IMR-90 (cell line): ENCODE measurements at regions not wholly inside any gene's neighbourhood (a gene's known extent, or its start where the extent isn't known, plus 50 kb on each side); places are given as distances from the start of the nearest gene placed in this dataset.

Source experiments
- ATAC-seq: fragments of 200-7000 bp; cut with Tn5 transposase; 2 replicates; pipeline ENCODE4 v1.9.1; 2020; ENCODE audit warnings: low read depth, mild to moderate bottlenecking, moderate library complexity
- BruUV-seq: library from RNA; stranded (reverse); fragments of 400-500 nt; replicated peaks from 2 replicates; lab custom pipeline; 2021; lab: Mats Ljungman, UMichigan
- CTCF ChIA-PET: fragments of 300-600 bp; formaldehyde crosslinking; extraction: SDS; loops from one replicate; lab custom pipeline; 2021; ENCODE audit warnings: antibody characterized with exemption; lab: Yijun Ruan, JAX
- POLR2A ChIA-PET: fragments of 300-600 bp; sonication (Branson Sonifier 250); formaldehyde crosslinking; loops from one replicate; lab custom pipeline; 2022; ENCODE audit warnings: antibody characterized with exemption; ENCODE audit not compliant: unreplicated experiment; lab: Charles Lee
- DNase-seq: peaks from one replicate; pipeline ENCODE4 v3.0.0; 2013
- H2AFZ ChIP-seq: replicated peaks from 2 replicates; pipeline ENCODE3; 2013; ENCODE audit warnings: low read length, mild to moderate bottlenecking; ENCODE audit not compliant: poor library complexity
- H2AK5ac ChIP-seq: 2 replicates; pipeline ENCODE4 v1.6.1; 2013; ENCODE audit warnings: low read depth, low read length, inconsistent platforms
- H2AK9ac ChIP-seq: replicated peaks from 2 replicates; pipeline ENCODE3; 2013; ENCODE audit warnings: mild to moderate bottlenecking, low read depth, low read length, moderate library complexity; ENCODE audit not compliant: poor library complexity
- H2BK120ac ChIP-seq: 2 replicates; pipeline ENCODE4 v1.6.1; 2013; ENCODE audit warnings: low read depth, low read length, inconsistent platforms
- H2BK15ac ChIP-seq: 3 replicates; pipeline ENCODE4 v1.6.1; 2013; ENCODE audit warnings: low read depth, low read length, inconsistent platforms
- H2BK20ac ChIP-seq: 2 replicates; pipeline ENCODE4 v1.6.1; 2013; ENCODE audit warnings: low read depth, mild to moderate bottlenecking, inconsistent platforms, low read length, moderate library complexity
- H2BK5ac ChIP-seq: 2 replicates; pipeline ENCODE4 v1.6.1; 2013; ENCODE audit warnings: mild to moderate bottlenecking, low read depth, low read length, inconsistent platforms; ENCODE audit not compliant: poor library complexity, severe bottlenecking
- H3K14ac ChIP-seq: replicated peaks from 2 replicates; pipeline ENCODE4 v1.6.1; 2013; ENCODE audit warnings: low read depth, low read length, inconsistent platforms
- H3K18ac ChIP-seq: 2 replicates; pipeline ENCODE4 v1.6.1; 2013; ENCODE audit warnings: low read depth, low read length, control low read depth
- H3K23ac ChIP-seq: 2 replicates; pipeline ENCODE4 v1.6.1; 2013; ENCODE audit warnings: low read depth, low read length, inconsistent platforms
- H3K27ac ChIP-seq: 2 replicates; pipeline ENCODE4 v1.5.1; 2013; ENCODE audit warnings: mild to moderate bottlenecking, control low read depth, low read length; ENCODE audit not compliant: insufficient read depth
- H3K27me3 ChIP-seq: 2 replicates; pipeline ENCODE4 v1.6.1; 2013; ENCODE audit warnings: low read length; ENCODE audit not compliant: control insufficient read depth, insufficient read depth
- H3K36me3 ChIP-seq: 2 replicates; pipeline ENCODE4 v1.6.1; 2013; ENCODE audit warnings: low read length, mixed read lengths; ENCODE audit not compliant: control insufficient read depth, insufficient read depth
- H3K4ac ChIP-seq: 2 replicates; pipeline ENCODE4 v1.6.1; 2013; ENCODE audit warnings: low read depth, low read length, inconsistent platforms
- H3K4me1 ChIP-seq: 2 replicates; pipeline ENCODE4 v1.6.1; 2013; ENCODE audit warnings: low read length, mixed read lengths; ENCODE audit not compliant: control insufficient read depth, insufficient read depth
- H3K4me2 ChIP-seq: 2 replicates; pipeline ENCODE4 v1.6.1; 2013; ENCODE audit warnings: low read depth, mild to moderate bottlenecking, control low read depth, low read length, moderate library complexity
- H3K4me3 ChIP-seq: 2 replicates; pipeline ENCODE4 v1.5.1; 2013; ENCODE audit warnings: low read depth, mild to moderate bottlenecking, control low read depth, low read length, moderate library complexity; ENCODE audit not compliant: insufficient read depth
- H3K56ac ChIP-seq: 2 replicates; pipeline ENCODE4 v1.6.1; 2013; ENCODE audit warnings: low read length, inconsistent platforms; ENCODE audit not compliant: insufficient read depth; ENCODE audit errors: extremely low read depth
- H3K79me1 ChIP-seq, 2 experiments: 2 replicates each; pipeline ENCODE4 v1.6.1; 2013; ENCODE audit warnings: low read length in 2 of 2, inconsistent platforms in 1 of 2, low read depth in 1 of 2
- H3K9ac ChIP-seq: 2 replicates; pipeline ENCODE4 v1.6.1; 2013; ENCODE audit warnings: low read depth, low read length, control low read depth
- H3K9me1 ChIP-seq: 2 replicates; pipeline ENCODE4 v1.6.1; 2013; ENCODE audit warnings: low read length, inconsistent platforms; ENCODE audit not compliant: insufficient read depth
- H3K9me3 ChIP-seq: 2 replicates; pipeline ENCODE4 v1.6.1; 2013; ENCODE audit warnings: low read length; ENCODE audit not compliant: control insufficient read depth, insufficient read depth
- H4K20me1 ChIP-seq: 2 replicates; pipeline ENCODE4 v1.6.1; 2013; ENCODE audit warnings: low read length, inconsistent platforms; ENCODE audit not compliant: insufficient read depth
- H4K5ac ChIP-seq: 2 replicates; pipeline ENCODE4 v1.6.1; 2013; ENCODE audit warnings: mild to moderate bottlenecking, low read depth, low read length, control low read depth
- H4K8ac ChIP-seq, 2 experiments: 2 replicates each; pipeline ENCODE4 v1.6.1; 2013; ENCODE audit warnings: low read depth in 2 of 2, low read length in 2 of 2, control low read depth in 1 of 2, inconsistent platforms in 1 of 2
- H4K91ac ChIP-seq: 2 replicates; pipeline ENCODE4 v1.6.1; 2013; ENCODE audit warnings: low read depth, low read length, inconsistent platforms; ENCODE audit not compliant: insufficient read depth
- BHLHE40 ChIP-seq: fragments of 150-350 bp; IDR thresholded peaks from 2 replicates; pipeline ENCODE4 v1.6.1; 2016; ENCODE audit warnings: mild to moderate bottlenecking, low read depth, low read length
- CEBPB ChIP-seq: IDR thresholded peaks from 2 replicates; pipeline ENCODE4 v1.6.1; 2012; ENCODE audit warnings: low read depth, low read length, improper control_type of control experiment
- CHD1 ChIP-seq: IDR thresholded peaks from 2 replicates; pipeline ENCODE4 v1.6.1; 2012; ENCODE audit warnings: low read depth, low read length, improper control_type of control experiment
- CTCF ChIP-seq: conservative IDR thresholded peaks from 2 replicates; pipeline ENCODE4 v1.5.1; 2012; ENCODE audit warnings: mild to moderate bottlenecking, low read depth, low read length, improper control_type of control experiment
- ELK1 ChIP-seq: fragments of 150-350 bp; IDR thresholded peaks from 2 replicates; pipeline ENCODE4 v1.6.1; 2016; ENCODE audit warnings: low read depth, mild to moderate bottlenecking, low read length, moderate library complexity, borderline replicate concordance
- FOS ChIP-seq: fragments of 150-350 bp; IDR thresholded peaks from 2 replicates; pipeline ENCODE4 v1.6.1; 2016; ENCODE audit warnings: low read depth, low read length
- MAFK ChIP-seq: IDR thresholded peaks from 2 replicates; pipeline ENCODE4 v1.6.1; 2012; ENCODE audit warnings: low read depth, low read length, improper control_type of control experiment
- MAZ ChIP-seq: IDR thresholded peaks from 2 replicates; pipeline ENCODE4 v1.6.1; 2012; ENCODE audit warnings: low read depth, mild to moderate bottlenecking, low read length, improper control_type of control experiment, moderate library complexity, borderline replicate concordance
- MXI1 ChIP-seq: IDR thresholded peaks from 2 replicates; pipeline ENCODE4 v1.6.1; 2012; ENCODE audit warnings: low read depth, mild to moderate bottlenecking, low read length, moderate library complexity, borderline replicate concordance
- NFE2L2 ChIP-seq: fragments of 150-350 bp; IDR thresholded peaks from 2 replicates; pipeline ENCODE4 v1.6.1; 2016; ENCODE audit warnings: low read depth, mild to moderate bottlenecking, low read length
- POLR2A ChIP-seq: IDR thresholded peaks from 2 replicates; pipeline ENCODE4 v1.6.1; 2012; ENCODE audit warnings: mild to moderate bottlenecking, low read depth, low read length
- RAD21 ChIP-seq: IDR thresholded peaks from 2 replicates; pipeline ENCODE4 v1.6.1; 2012; ENCODE audit warnings: low read length, improper control_type of control experiment
- RCOR1 ChIP-seq: IDR thresholded peaks from 2 replicates; pipeline ENCODE4 v1.6.1; 2012; ENCODE audit warnings: mild to moderate bottlenecking, low read length, improper control_type of control experiment; ENCODE audit not compliant: insufficient replicate concordance
- RFX5 ChIP-seq: IDR thresholded peaks from 2 replicates; pipeline ENCODE4 v1.8.0; 2012; ENCODE audit warnings: low read depth, mild to moderate bottlenecking, low read length, moderate library complexity
- SMC3 ChIP-seq: fragments of 150-350 bp; IDR thresholded peaks from 2 replicates; pipeline ENCODE4 v1.6.1; 2016; ENCODE audit warnings: low read depth, mild to moderate bottlenecking, antibody characterized with exemption, low read length, moderate library complexity
- USF2 ChIP-seq: fragments of 150-350 bp; IDR thresholded peaks from 2 replicates; pipeline ENCODE4 v1.6.1; 2017; ENCODE audit warnings: mild to moderate bottlenecking, antibody characterized with exemption, low read length, low read depth
- WGBS, 2 experiments: methylation state at CpG; one replicate each; pipeline versions ENCODE4 v1.1.5 to v1.1.7; 2013; ENCODE audit warnings: missing lambda C conversion rate in 2 of 2; ENCODE audit not compliant: insufficient read length in 1 of 2; ENCODE audit errors: extremely low coverage in 2 of 2; 5-methylcytosine and 5-hydroxymethylcytosine counted together
- dilution Hi-C: fragments of 300-500 bp; cut with HindIII; formaldehyde crosslinking; loops from one replicate; pipeline ENCODE4 v1.14.3; 2018; ENCODE audit warnings: low sequenced_read_pairs; ENCODE audit not compliant: unreplicated experiment
- in situ Hi-C: fragments of 300-500 bp; cut with MboI; formaldehyde crosslinking; loops from 3 replicates; pipeline ENCODE4 v1.14.3; 2019; ENCODE audit warnings: low sequenced_read_pairs, inconsistent platforms, mixed read lengths
- intact Hi-C: fragments of 100-400 bp; cut with micrococcal nuclease; formaldehyde crosslinking; loops from 2 replicates; pipeline ENCODE4 v1.10.0; 2022

GRCh38 chrX:1763294-1763693 lies 148.4 kb downstream of the ASMT start:
- Histone ChIP-seq H4K91ac (no peak overlapping the region), H3K14ac (no peak overlapping the region), H3K56ac (no peak overlapping the region), H3K4me1 (no peaks in the 10 kb centered on the region), H3K27me3 (no peaks in the 10 kb centered on the region), H2BK120ac (no peak overlapping the region), H3K9me1 (no peaks in the 10 kb centered on the region), H2BK5ac (no peak overlapping the region), H2AK9ac (no peak overlapping the region), H3K9ac (no peak overlapping the region), H4K5ac (no peak overlapping the region), H3K4me2 (no peak overlapping the region), H4K20me1 (no peaks in the 10 kb centered on the region), H2BK20ac (no peak overlapping the region), H3K9me3 (peaks cover 23% of the 10 kb centered on the region), H2AFZ (no peak overlapping the region), H3K79me1 (no peaks in the 10 kb centered on the region), H3K4ac (no peak overlapping the region), H2BK15ac (no peak overlapping the region), H3K36me3 (no peaks in the 10 kb centered on the region), H3K18ac (no peak overlapping the region), H2AK5ac (no peak overlapping the region), H3K4me3 (no peak overlapping the region), H4K8ac (no peak overlapping the region), H3K27ac (no peak overlapping the region), H3K23ac (no peak overlapping the region)
- CTCF ChIA-PET = no interaction called here
- ATAC-seq (no peak), DNase-seq (no peak)
- POLR2A ChIA-PET = no interaction called here
- dilution Hi-C loops = no loop called here
- no peak for TF ChIP-seq CTCF
- TF ChIP-seq CHD1 = no peak
- TF ChIP-seq MAFK = no peak
- TF ChIP-seq RFX5 = no peak
- TF ChIP-seq BHLHE40 = no peak
- TF ChIP-seq ELK1 = no peak
- no peak for TF ChIP-seq FOS
- TF ChIP-seq POLR2A = no peak
- TF ChIP-seq USF2 = no peak
- no peak for TF ChIP-seq SMC3
- TF ChIP-seq NFE2L2 = no peak
- TF ChIP-seq RCOR1 = no peak
- TF ChIP-seq MAZ = no peak
- TF ChIP-seq MXI1 = no peak
- TF ChIP-seq CEBPB = no peak
- TF ChIP-seq RAD21 = no peak
- in situ Hi-C loops = no loop called here
- no TSS peak for BruUV-seq
- intact Hi-C loops = no loop called here
- no CpG with 5 or more reads among the region's 5 CpGs for WGBS, 2 experiments
